DND-41 (cell line): ENCODE measurements at regions not wholly inside any gene's neighbourhood (a gene's known extent, or its start where the extent isn't known, plus 50 kb on each side); places are given as distances from the start of the nearest gene placed in this dataset.

Experiments
- ATAC-seq: fragments of 200-7000 bp; cut with Tn5 transposase; 3 replicates; pipeline ENCODE4 v1.9.1; 2021; ENCODE audit warnings: low read depth; ENCODE audit not compliant: insufficient read depth
- DNase-seq: peaks from one replicate; pipeline ENCODE4 v3.0.0-alpha.2; 2020
- H2AFZ ChIP-seq: 2 replicates; pipeline ENCODE4 v1.6.0; 2012; ENCODE audit warnings: low read depth, low read length
- H3K27ac ChIP-seq: 2 replicates; pipeline ENCODE4 v1.5.1; 2012; ENCODE audit warnings: low read length, inconsistent platforms
- H3K27me3 ChIP-seq: fragments of 200-600 bp; sonication (generic); 2 replicates; pipeline ENCODE4 v1.6.0; 2012; ENCODE audit warnings: low read length, mild to moderate bottlenecking, inconsistent platforms; ENCODE audit not compliant: insufficient read depth, poor library complexity
- H3K36me3 ChIP-seq: 2 replicates; pipeline ENCODE4 v1.5.1; 2012; ENCODE audit warnings: low read length, inconsistent platforms; ENCODE audit not compliant: insufficient read depth
- H3K4me1 ChIP-seq: 2 replicates; pipeline ENCODE4 v1.5.1; 2012; ENCODE audit warnings: mild to moderate bottlenecking, low read length; ENCODE audit not compliant: insufficient read depth
- H3K4me2 ChIP-seq: 2 replicates; pipeline ENCODE4 v1.6.0; 2012; ENCODE audit warnings: mild to moderate bottlenecking, moderate library complexity, low read length, inconsistent platforms; ENCODE audit not compliant: insufficient read depth
- H3K4me3 ChIP-seq, 2 experiments: fragments of 200-600 bp in 1 of 2; shearing (Covaris generic) in 1 of 2; 2 replicates each; pipeline ENCODE4 v1.5.1; 2012 to 2016; ENCODE audit warnings: inconsistent platforms in 2 of 2, low read length in 2 of 2, mild to moderate bottlenecking in 2 of 2, low read depth in 1 of 2, moderate library complexity in 1 of 2
- H3K79me2 ChIP-seq: 2 replicates; pipeline ENCODE4 v1.6.0; 2012; ENCODE audit warnings: low read length, inconsistent platforms; ENCODE audit not compliant: insufficient read depth
- H3K9ac ChIP-seq: 2 replicates; pipeline ENCODE4 v1.6.0; 2012; ENCODE audit warnings: low read depth, mild to moderate bottlenecking, inconsistent platforms, low read length, moderate library complexity
- H3K9me3 ChIP-seq: 2 replicates; pipeline ENCODE4 v1.5.1; 2012; ENCODE audit warnings: low read length, moderate library complexity, mild to moderate bottlenecking, inconsistent platforms; ENCODE audit not compliant: insufficient read depth, severe bottlenecking
- H4K20me1 ChIP-seq: 2 replicates; pipeline ENCODE4 v1.6.0; 2012; ENCODE audit warnings: low read length; ENCODE audit not compliant: insufficient read depth
- CTCF ChIP-seq: IDR thresholded peaks from 2 replicates; pipeline ENCODE4 v1.5.1; 2012; ENCODE audit warnings: borderline replicate concordance, low read length, moderate library complexity, mild to moderate bottlenecking; ENCODE audit not compliant: poor library complexity, severe bottlenecking; ENCODE audit errors: extremely low read depth
- EZH2 ChIP-seq: IDR thresholded peaks from 3 replicates; pipeline ENCODE4 v1.6.1; 2012; ENCODE audit warnings: borderline replicate concordance, low read depth, mild to moderate bottlenecking, moderate library complexity, low read length, inconsistent platforms; ENCODE audit not compliant: severe bottlenecking

DNA sequence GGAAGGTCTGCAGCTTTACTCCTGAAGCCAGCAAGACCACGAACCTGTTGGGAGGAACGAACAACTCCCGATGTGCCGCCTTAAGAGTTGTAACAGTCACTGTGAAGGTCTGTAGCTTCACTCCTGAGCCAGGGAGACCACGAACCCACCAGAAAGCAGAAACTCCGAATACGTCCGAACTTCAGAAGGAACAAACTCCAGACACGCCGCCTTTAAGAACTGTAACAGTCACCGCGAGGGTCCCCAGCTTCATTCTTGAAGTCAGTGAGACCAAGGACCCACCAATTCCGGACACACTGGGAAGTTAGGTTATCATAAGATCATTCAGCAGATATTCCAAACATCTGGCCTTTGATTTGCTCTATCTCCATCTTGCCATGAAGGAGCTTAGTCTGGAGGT lies 1623.0 kb downstream of the SLITRK1 start:
- Histone ChIP-seq H4K20me1 (no peaks in the 10 kb centered on the region), H3K4me1 (no peaks in the 10 kb centered on the region), H3K9me3 (no peaks in the 10 kb centered on the region), H3K27me3 (no peaks in the 10 kb centered on the region), H3K9ac (no peak overlapping the region), H3K4me3 (no peak overlapping the region), H3K36me3 (no peaks in the 10 kb centered on the region), H2AFZ (no peak overlapping the region), H3K79me2 (no peaks in the 10 kb centered on the region), H3K27ac (no peak overlapping the region), H3K4me2 (no peak overlapping the region)
- TF ChIP-seq EZH2 (no peak), CTCF (no peak)
- ATAC-seq (no peak), DNase-seq (no peak)

DNA sequence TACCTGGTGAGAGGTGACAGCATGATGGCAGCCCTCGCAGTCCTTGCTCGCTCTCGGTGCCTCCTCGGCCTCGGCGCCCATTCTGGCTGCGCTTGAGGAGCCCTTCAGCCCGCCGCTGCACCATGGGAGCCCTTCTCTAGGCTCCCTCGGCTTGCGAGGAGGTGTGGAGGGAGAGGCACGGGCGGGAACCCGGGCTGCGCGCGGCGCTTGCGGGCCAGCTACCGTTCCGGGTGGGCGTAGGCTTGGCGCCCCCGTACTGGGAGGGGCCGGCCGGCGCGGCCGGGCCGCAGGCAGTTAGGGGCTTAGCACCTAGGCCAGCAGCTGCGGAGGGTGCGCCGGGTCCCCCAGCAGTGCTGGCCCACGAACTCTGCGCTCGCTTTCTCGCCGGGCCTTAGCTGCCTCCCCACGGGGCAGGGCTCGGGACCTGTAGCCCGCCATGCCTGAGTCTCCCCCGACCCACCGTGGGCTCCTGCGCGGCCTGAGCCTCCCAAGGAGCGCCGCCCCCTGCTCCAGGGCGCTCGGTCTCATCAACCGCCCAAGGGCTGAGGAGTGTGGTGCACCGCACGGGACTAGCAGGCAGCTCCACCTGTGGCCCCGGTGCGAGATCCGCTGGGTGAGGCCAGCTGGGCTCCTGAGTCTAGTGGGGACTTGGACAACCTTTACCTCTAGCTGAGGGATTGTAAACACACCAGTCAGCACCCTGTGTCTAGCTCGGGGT lies 1624.3 kb downstream of the SLITRK1 start:
- Histone ChIP-seq H3K79me2 (no peaks in the 10 kb centered on the region), H3K4me1 (no peaks in the 10 kb centered on the region), H3K4me2 (no peak overlapping the region), H3K4me3 (no peak overlapping the region), H3K36me3 (no peaks in the 10 kb centered on the region), H3K9ac (no peak overlapping the region), H2AFZ (no peak overlapping the region), H3K9me3 (no peaks in the 10 kb centered on the region), H3K27ac (no peak overlapping the region), H4K20me1 (no peaks in the 10 kb centered on the region), H3K27me3 (no peaks in the 10 kb centered on the region)
- ATAC-seq (no peak), DNase-seq (no peak)
- TF ChIP-seq CTCF, result no peak
- TF ChIP-seq EZH2, result no peak

- H3K4me2 ChIP-seq, result no peak overlapping the region
- DNase-seq, result no peak
- H3K9me3 ChIP-seq, result no peaks in the 10 kb centered on the region
- no peak for ATAC-seq
- no peaks in the 10 kb centered on the region for H3K79me2 ChIP-seq
- H3K27me3 ChIP-seq, result no peaks in the 10 kb centered on the region
- H3K27ac ChIP-seq, result no peak overlapping the region
- no peak overlapping the region for H2AFZ ChIP-seq
- H3K9ac ChIP-seq, result no peak overlapping the region
- no peaks in the 10 kb centered on the region for H4K20me1 ChIP-seq
- no peaks in the 10 kb centered on the region for H3K36me3 ChIP-seq
- H3K4me1 ChIP-seq, result no peaks in the 10 kb centered on the region
- no peak for TF ChIP-seq CTCF
- no peak for TF ChIP-seq EZH2
- H3K4me3 ChIP-seq, result no peak overlapping the region
Observed at GRCh38 chr13:82248762-82249161, 1633.5 kb downstream of the SLITRK1 start.
